Fibroblast of mammary gland (primary cell): ENCODE measurements at regions not wholly inside any gene's neighbourhood (a gene's known extent, or its start where the extent isn't known, plus 50 kb on each side); places are given as distances from the start of the nearest gene placed in this dataset.

Source experiments
- DNase-seq: peaks from one replicate; pipeline ENCODE4 v3.0.0-alpha.2; 2010; ENCODE audit warnings: low read depth
- H3K4me3 ChIP-seq: 2 replicates; pipeline ENCODE4 v1.5.1; 2011; ENCODE audit warnings: low read depth, mild to moderate bottlenecking, low read length, moderate library complexity; ENCODE audit not compliant: control insufficient read depth
- CTCF ChIP-seq: conservative IDR thresholded peaks from 2 replicates; pipeline ENCODE4 v1.5.1; 2011; ENCODE audit warnings: low read depth, low read length, inconsistent platforms; ENCODE audit not compliant: control insufficient read depth, insufficient read depth

GRCh38 chr2:195482010-195482409, 175.0 kb upstream of the SLC39A10 start:
- no peak overlapping the region for H3K4me3 ChIP-seq
- no peak for TF ChIP-seq CTCF
- DNase-seq: no peak

GRCh38 chr2:195480121-195480520, 176.9 kb upstream of the SLC39A10 start:
- H3K4me3 ChIP-seq: no peak overlapping the region
- TF ChIP-seq CTCF: no peak
- no peak for DNase-seq

DNA sequence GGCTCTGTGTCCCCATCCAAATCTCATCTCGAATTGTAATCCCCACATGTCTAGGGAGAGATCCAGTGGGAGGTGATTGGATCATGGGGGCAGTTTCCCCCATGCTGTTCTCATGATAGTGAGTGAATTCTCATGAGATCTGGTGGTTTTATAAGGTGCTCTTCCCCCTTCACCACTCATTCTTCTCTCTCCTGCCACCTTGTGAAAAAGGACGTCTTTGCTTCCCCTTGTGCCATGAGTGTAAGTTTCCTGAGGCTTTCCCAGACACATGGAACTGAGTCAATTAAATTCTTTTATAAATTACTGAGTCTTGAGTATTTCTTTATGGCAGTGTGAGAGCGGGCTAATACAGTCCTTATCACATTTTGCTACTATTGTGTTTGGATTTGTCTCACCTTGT, 177.6 kb upstream of the SLC39A10 start:
- no peak for TF ChIP-seq CTCF
- no peak for DNase-seq
- H3K4me3 ChIP-seq: no peak overlapping the region

DNA sequence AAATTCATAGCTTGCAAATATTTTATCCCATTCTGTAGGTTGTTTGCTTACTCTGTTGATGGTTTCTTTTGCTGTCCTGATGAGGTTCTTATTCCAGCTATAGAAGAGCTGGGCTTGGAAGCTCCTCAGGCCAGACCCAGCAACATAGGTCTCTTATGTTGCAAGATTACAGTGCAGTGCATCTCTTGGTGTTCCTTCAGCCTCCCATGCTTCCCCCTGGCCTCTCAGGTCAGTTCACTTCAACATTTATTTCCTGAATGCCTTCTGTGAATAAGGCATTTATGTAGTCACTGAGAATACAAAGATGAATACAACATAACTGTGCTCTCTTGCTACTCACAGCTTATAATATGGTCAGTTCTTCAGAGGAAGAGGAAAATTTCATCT, 179.0 kb upstream of the SLC39A10 start:
- DNase-seq: peak; percentile 7
- H3K4me3 ChIP-seq: no peak overlapping the region
- no peak for TF ChIP-seq CTCF

DNA sequence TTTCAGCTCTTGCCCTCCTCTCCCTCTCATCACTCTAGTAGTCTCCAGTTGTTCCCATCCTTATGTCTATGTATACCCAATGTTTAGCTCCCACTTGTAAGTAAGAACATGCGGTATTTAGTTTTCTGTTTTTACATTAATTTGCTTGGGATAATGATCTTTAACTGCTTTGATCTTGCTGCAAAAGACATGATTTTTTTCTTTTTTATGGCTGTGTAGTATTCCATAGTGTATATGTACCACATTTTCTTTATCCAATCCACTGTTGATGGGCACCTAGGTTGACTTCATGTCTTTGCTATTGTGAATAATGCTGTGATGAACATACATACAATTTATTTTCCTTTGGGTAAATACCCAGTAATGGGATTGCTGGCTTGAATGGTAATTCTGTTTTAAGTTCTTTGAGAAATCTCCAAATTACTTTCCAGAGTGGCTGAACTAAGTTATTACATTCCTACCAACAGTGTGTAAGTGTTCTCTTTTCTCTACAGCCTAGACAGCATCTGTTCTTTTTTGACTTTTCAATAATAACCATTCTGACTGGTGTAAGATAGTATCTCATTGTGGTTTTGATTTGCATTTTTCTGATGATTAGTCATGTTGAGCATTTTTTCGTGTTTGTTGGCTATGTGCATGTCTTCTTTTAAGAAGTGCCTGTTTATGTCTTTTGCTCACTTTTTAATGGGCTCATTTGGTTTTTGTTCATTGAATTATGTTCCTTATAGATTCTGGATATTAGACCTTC, 179.6 kb upstream of the SLC39A10 start:
- no peak overlapping the region for H3K4me3 ChIP-seq
- peak; percentile 81 for DNase-seq
- no peak for TF ChIP-seq CTCF

DNA sequence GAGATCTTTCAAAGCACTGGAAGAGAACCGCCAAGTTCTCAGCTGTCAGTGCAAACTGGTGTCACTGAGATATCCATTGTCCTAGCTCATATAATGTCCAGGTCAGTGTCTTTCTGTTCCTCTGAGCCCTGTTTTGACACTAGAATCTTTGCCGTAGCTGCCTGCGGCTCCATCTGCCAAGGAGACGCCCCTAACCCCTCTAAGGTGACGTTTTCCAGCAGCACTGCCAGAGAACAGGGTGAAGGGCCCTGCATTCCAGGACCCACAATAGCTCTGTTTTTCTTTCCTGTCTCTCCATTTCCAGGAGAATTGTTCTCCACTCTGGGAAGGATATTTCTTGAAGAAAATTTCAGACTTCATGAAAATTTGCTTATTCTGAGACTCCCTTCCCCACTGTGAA, 181.7 kb upstream of the SLC39A10 start:
- no peak for TF ChIP-seq CTCF

DNA sequence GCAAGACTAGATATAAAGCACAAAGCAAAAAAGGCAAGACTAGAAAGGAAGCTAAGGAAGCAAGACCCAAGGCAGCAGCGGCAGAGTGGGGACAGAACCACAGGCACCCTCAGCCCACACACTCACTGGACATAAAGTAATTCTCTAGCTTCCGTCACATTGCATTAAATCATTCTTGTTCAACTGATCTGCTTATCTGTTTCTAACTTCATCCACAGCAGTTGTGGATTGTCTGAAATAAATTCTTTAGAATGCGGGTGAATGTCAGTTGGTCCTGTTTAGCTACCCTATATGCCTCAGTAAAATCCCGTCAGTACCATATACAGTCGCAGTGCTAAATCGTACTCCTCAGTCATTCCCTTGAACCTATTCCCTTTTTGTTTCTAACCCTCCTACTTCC, 183.2 kb upstream of the SLC39A10 start:
- no peak for TF ChIP-seq CTCF
- DNase-seq: no peak
- no peak overlapping the region for H3K4me3 ChIP-seq

More for the DNA sequence above, 181.7 kb upstream of the SLC39A10 start:
- DNase-seq: no peak
- H3K4me3 ChIP-seq: no peak overlapping the region
